Testis (tissue), 2 donors: ENCODE measurements at regions not wholly inside any gene's neighbourhood (a gene's known extent, or its start where the extent isn't known, plus 50 kb on each side); places are given as distances from the start of the nearest gene placed in this dataset.
"Not testable (repeated sequence)": the region's sequence is repeated elsewhere in the genome, so short reads cannot be mapped to it uniquely, and the experiment has no call there.

Experiments used
- DNase-seq: peaks from one replicate; pipeline ENCODE4 v3.0.0-alpha.2; 2019
- H3K27ac ChIP-seq, 2 donors: fragments of 200-600 bp; sonication (generic); one replicate each; pipeline ENCODE4 v1.5.1; 2019
- H3K27me3 ChIP-seq: fragments of 200-600 bp; sonication (generic); one replicate; pipeline ENCODE4 v1.5.1; 2019
- H3K36me3 ChIP-seq: fragments of 200-600 bp; sonication (generic); one replicate; pipeline ENCODE4 v1.5.1; 2017; ENCODE audit warnings: low read depth; ENCODE audit errors: missing control alignments
- H3K4me1 ChIP-seq: fragments of 200-600 bp; sonication (generic); one replicate; pipeline ENCODE4 v1.5.1; 2019
- H3K4me3 ChIP-seq, 2 donors: fragments of 200-600 bp; sonication (generic); one replicate each; pipeline ENCODE4 v1.5.1; 2017 to 2019
- H3K9me3 ChIP-seq: fragments of 200-600 bp; sonication (generic); one replicate; pipeline ENCODE4 v1.5.1; 2017
- POLR2A ChIP-seq: fragments of 450-650 bp; IDR thresholded peaks from one replicate; pipeline ENCODE4 v1.6.1; 2017; ENCODE audit warnings: antibody characterized with exemption, mild to moderate bottlenecking, moderate library complexity
- WGBS, 2 donors: methylation state at CpG; one replicate each; pipeline ENCODE4 v1.1.5; 2018; 5-methylcytosine and 5-hydroxymethylcytosine counted together
- intact Hi-C: fragments of 100-400 bp; cut with DNase I; formaldehyde crosslinking; loops from one replicate; pipeline ENCODE4 v1.15.1; 2023; ENCODE audit warnings: low total_unique reads
- TF ChIP-seq, protein P1 (sequence below), 3 experiments: fragments of 450-650 bp in 2 of 3; fragments of 200-600 bp in 1 of 3; sonication (generic) in 1 of 3; IDR thresholded peaks; one replicate each; pipeline ENCODE4 v1.5.1; 2016 to 2019; ENCODE audit warnings: antibody characterized with exemption in 3 of 3, mild to moderate bottlenecking in 2 of 3, moderate library complexity in 1 of 3

DNA sequence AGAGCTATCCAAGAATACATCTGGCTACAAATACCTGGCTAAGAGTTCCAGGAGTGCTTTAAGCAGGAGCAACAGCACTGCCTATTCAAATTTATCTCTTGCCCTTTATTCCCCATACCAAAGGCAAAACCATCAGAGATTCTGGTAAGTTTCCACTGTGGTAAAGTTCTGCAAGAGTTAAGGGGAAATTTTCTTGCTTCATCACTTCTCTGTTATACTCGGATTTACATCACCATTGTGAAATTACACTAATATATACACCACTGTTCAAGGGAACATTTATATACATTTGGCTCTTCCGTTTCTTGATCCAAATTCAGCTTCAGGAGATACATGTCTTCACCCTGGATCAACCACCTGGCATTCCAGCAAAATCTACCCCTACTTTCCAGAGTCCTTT is 70.8 kb upstream of the PTPN13 start:
- no peaks in the 10 kb centered on the region for H3K9me3 ChIP-seq
- 55 to 70% methylated on average over 2 of the region's 2 CpGs for WGBS, 2 donors
- intact Hi-C loops = no loop called here
- H3K36me3 ChIP-seq = no peaks in the 10 kb centered on the region
- no peak overlapping the region for H3K4me3 ChIP-seq
- no peak overlapping the region for H3K27ac ChIP-seq
- H3K4me1 ChIP-seq = no peaks in the 10 kb centered on the region
- TF ChIP-seq, protein P1, sequence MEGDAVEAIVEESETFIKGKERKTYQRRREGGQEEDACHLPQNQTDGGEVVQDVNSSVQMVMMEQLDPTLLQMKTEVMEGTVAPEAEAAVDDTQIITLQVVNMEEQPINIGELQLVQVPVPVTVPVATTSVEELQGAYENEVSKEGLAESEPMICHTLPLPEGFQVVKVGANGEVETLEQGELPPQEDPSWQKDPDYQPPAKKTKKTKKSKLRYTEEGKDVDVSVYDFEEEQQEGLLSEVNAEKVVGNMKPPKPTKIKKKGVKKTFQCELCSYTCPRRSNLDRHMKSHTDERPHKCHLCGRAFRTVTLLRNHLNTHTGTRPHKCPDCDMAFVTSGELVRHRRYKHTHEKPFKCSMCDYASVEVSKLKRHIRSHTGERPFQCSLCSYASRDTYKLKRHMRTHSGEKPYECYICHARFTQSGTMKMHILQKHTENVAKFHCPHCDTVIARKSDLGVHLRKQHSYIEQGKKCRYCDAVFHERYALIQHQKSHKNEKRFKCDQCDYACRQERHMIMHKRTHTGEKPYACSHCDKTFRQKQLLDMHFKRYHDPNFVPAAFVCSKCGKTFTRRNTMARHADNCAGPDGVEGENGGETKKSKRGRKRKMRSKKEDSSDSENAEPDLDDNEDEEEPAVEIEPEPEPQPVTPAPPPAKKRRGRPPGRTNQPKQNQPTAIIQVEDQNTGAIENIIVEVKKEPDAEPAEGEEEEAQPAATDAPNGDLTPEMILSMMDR (IDR thresholded peaks at IDR 0.05) = no peak
- TF ChIP-seq POLR2A = no peak
- no peak for DNase-seq
- H3K27me3 ChIP-seq = no peaks in the 10 kb centered on the region

DNA sequence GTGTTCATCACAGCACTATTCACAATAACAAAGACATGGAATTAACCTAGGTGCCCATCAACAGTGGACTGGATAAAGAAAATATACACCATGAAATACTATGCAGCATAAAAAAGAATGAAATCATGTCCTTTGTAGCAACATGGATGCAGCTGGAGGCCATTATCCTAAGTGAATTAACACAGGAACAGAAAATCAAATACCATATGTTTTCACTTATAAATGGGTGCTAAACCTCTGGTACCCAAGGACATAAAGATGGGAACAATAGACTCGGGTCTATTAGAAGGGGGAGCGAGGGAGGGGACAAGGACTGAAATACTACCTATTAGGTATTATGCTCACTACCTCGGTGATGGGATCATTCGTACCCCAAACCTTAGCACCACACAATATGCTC is 66.4 kb upstream of the PTPN13 start:
- H3K36me3 ChIP-seq, H3K27ac ChIP-seq, H3K27me3 ChIP-seq, intact Hi-C loops, H3K4me3 ChIP-seq, DNase-seq, H3K9me3 ChIP-seq, H3K4me1 ChIP-seq: not testable (repeated sequence)
- 91 to 93% methylated on average over 4 of the region's 4 CpGs for WGBS, 2 donors

DNA sequence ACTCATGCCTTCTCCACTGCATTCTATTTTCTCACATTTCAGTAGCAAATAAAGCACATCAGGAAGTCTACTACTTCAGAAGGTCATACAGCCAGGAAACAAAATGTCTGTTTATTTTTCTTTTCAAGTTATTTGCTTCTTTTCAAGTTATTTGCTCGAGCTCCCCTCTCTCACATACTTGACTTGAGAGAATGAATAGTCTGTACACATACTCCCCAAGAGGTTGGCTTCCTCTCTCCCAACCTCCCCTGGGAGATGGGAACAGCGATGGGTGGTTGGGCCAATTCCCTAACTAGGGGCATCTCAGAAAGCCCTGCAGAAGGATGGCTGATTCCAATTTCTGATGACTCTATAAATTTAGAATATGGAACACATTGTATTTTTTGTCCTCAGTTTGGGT is 64.7 kb upstream of the PTPN13 start:
- no peak for TF ChIP-seq POLR2A
- Histone ChIP-seq H3K27me3 (no peaks in the 10 kb centered on the region), H3K9me3 (no peaks in the 10 kb centered on the region), H3K4me1 (no peaks in the 10 kb centered on the region), H3K27ac (no peak overlapping the region), H3K36me3 (no peaks in the 10 kb centered on the region), H3K4me3 (no peak overlapping the region)
- 56% methylated on average over 2 of the region's 2 CpGs for WGBS, 2 donors
- intact Hi-C loops = no loop called here
- no peak for DNase-seq

DNA sequence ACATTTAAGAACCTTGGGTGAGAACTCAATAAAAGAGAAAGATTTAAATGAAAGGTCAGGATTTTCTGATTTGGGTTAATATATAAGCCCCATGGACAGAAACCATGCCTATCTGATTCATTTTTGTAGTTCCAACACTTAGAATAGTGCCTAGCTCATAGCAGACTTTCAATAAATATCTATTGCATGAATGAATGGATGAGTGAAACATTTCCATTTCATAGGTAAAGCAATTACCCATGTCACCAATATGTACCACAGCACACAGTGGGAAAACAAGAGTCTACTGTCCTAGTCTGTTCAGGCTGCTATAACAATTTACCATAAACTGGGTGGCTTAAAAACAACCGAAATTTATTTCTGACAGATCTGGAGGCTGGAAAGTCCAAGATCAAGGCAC is 63.9 kb upstream of the PTPN13 start:
- no peak overlapping the region for H3K4me3 ChIP-seq
- H3K27me3 ChIP-seq = no peaks in the 10 kb centered on the region
- H3K36me3 ChIP-seq = no peaks in the 10 kb centered on the region
- WGBS, 2 donors = 94 to 100% methylated on average over 1 of the region's 1 CpG
- DNase-seq = no peak
- H3K27ac ChIP-seq = no peak overlapping the region
- H3K4me1 ChIP-seq = no peaks in the 10 kb centered on the region
- no peaks in the 10 kb centered on the region for H3K9me3 ChIP-seq
- no peak for TF ChIP-seq POLR2A
- TF ChIP-seq, protein P1 (IDR thresholded peaks at IDR 0.05) = no peak
- intact Hi-C loops = no loop called here

DNA sequence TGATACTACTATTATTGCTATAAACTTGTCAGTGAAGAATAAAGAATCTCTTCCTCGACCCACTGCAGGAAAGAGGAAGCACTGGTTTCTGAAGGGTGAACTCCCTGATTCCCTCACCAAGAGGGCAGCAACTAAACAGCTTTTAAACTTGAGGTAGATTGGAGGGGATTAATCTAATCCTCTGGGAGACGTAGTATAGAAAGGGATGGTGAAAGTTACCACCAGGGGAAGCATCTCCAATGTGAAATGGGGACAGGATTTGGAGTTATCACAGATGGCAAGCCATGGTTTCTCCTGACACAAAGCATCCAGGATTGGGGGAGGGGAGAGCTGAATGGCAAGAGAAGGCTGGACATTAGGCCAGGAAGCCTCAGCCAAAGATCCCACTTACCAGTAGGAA is 62.7 kb upstream of the PTPN13 start:
- Histone ChIP-seq H3K27me3 (no peaks in the 10 kb centered on the region), H3K36me3 (no peaks in the 10 kb centered on the region), H3K4me3 (no peak overlapping the region), H3K9me3 (no peaks in the 10 kb centered on the region), H3K4me1 (no peaks in the 10 kb centered on the region), H3K27ac (no peak overlapping the region)
- WGBS, 2 donors = 83 to 92% methylated on average over 2 of the region's 2 CpGs
- no peak for DNase-seq
- intact Hi-C loops = no loop called here
- TF ChIP-seq, protein P1 (IDR thresholded peaks at IDR 0.05) = no peak
- TF ChIP-seq POLR2A = no peak

DNA sequence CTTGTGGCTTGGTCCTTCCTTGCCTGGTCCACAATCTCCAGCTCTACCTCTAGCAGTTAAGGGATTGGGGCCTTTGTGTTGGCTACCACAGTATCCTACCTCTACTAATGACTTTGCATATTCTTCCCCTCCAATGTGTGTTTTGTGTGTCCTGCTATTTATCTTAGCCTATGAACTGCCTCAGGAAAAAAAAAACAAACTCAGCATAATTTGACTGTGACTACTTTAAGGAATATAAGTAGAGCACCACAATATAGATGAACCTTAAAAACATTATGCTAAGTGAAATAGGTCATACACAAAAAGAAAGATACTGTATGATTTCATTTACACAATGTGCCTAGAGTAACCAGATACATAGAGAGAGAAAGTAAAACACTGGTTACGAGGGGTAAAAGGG is 61.3 kb upstream of the PTPN13 start:
- no peak for DNase-seq
- H3K27ac ChIP-seq = no peak overlapping the region
- H3K36me3 ChIP-seq = no peaks in the 10 kb centered on the region
- TF ChIP-seq, protein P1 (IDR thresholded peaks at IDR 0.05) = no peak
- TF ChIP-seq POLR2A = no peak
- no peaks in the 10 kb centered on the region for H3K4me1 ChIP-seq
- WGBS, 2 donors = 86 to 92% methylated on average over 1 of the region's 1 CpG
- intact Hi-C loops = no loop called here
- H3K9me3 ChIP-seq = no peaks in the 10 kb centered on the region
- no peaks in the 10 kb centered on the region for H3K27me3 ChIP-seq
- no peak overlapping the region for H3K4me3 ChIP-seq
